GM12891 (cell line): ENCODE measurements at regions not wholly inside any gene's neighbourhood (a gene's known extent, or its start where the extent isn't known, plus 50 kb on each side); places are given as distances from the start of the nearest gene placed in this dataset.

ENCODE experiments used
- DNase-seq: peaks from one replicate; pipeline ENCODE4 v3.0.0; 2011; ENCODE audit warnings: low spot score; ENCODE audit not compliant: insufficient read length
- FAIRE-seq: peaks from 2 replicates; lab custom pipeline; 2011; peaks lifted over from hg19 to GRCh38; lab: Jason Lieb, UNC
- PAX5 ChIP-seq: IDR thresholded peaks from 2 replicates; pipeline ENCODE4 v1.6.1; 2011; ENCODE audit warnings: low read length, moderate library complexity, mild to moderate bottlenecking; ENCODE audit not compliant: insufficient read depth, severe bottlenecking
- POLR2A ChIP-seq: IDR thresholded peaks from 2 replicates; pipeline ENCODE4 v1.6.1; 2011; ENCODE audit warnings: low read depth, low read length, control low read depth
- POLR2AphosphoS5 ChIP-seq: IDR thresholded peaks from 2 replicates; pipeline ENCODE4 v1.6.1; 2011; ENCODE audit warnings: low read depth, low read length, control low read depth
- POU2F2 ChIP-seq: IDR thresholded peaks from 2 replicates; pipeline ENCODE4 v1.6.1; 2011; ENCODE audit warnings: low read depth, mild to moderate bottlenecking, control low read depth, low read length, moderate library complexity
- SPI1 ChIP-seq: IDR thresholded peaks from 2 replicates; pipeline ENCODE4 v1.6.1; 2011; ENCODE audit warnings: low read depth, low read length, control low read depth
- TAF1 ChIP-seq: IDR thresholded peaks from 2 replicates; pipeline ENCODE4 v1.6.1; 2011; ENCODE audit warnings: low read depth, low read length, control low read depth

GRCh38 chr12:13571035-13571434 lies 374.5 kb downstream of the EMP1 start:
- TF ChIP-seq POLR2A (no peak), SPI1 (no peak), PAX5 (no peak), POU2F2 (no peak), TAF1 (no peak), POLR2AphosphoS5 (no peak)
- no peak for FAIRE-seq
- no peak for DNase-seq

GRCh38 chr12:13570005-13570694 lies 373.6 kb downstream of the EMP1 start:
- DNase-seq (no peak), FAIRE-seq (no peak)
- TF ChIP-seq TAF1 (no peak), SPI1 (no peak), POLR2A (no peak), POLR2AphosphoS5 (no peak), PAX5 (no peak), POU2F2 (no peak)

DNA sequence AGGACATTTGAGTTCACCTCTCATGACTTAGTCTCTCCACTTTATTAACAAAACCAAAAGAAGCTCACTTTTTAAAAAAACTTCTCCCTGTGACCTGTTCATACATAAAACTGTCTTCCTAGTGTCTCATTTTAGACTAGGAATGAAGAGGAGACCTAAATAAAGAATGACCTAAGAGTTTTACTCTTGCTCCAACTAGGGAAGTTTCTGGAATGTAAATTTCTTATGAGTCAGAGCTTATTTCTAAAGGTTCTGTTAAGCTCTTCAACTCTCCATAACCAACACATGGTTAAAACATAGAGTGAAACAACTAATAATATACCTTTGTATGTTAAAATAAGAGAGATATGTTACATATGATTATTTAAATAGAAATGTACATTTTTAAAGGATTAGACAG lies 369.8 kb downstream of the EMP1 start:
- DNase-seq = no peak
- no peak for FAIRE-seq

DNA sequence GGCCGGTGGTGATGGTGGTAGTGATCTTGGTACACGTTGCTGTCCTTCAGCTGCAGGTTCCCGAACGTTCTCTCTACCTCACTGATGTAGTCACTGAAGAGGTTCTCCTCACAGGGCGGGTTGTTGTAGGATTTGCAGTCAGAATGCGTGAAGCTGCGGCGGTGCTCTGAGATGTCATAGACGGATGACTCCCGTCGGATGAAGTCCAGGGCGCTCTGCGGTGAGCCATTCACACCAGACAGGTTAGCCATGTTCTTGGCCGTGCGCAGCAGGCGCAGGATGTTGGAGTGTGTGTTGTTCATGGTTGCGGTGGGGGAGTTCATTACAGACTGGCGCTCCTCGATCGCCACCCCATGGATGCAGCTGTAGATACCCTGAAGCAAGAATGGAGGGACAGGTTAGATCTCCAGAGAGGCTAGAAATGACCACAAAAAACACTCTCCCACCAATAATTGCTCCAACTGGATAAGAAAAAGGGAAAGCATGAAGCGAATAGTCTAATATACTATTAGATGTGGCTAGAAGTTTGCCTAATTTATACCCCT lies 367.8 kb downstream of the EMP1 start:
- DNase-seq (no peak), FAIRE-seq (no peak)
- TF ChIP-seq POLR2AphosphoS5 (no peak), POLR2A (no peak), TAF1 (no peak), PAX5 (no peak), SPI1 (no peak), POU2F2 (no peak)

More for the DNA sequence above, 369.8 kb downstream of the EMP1 start:
- TF ChIP-seq POU2F2 = no peak
- no peak for TF ChIP-seq POLR2A
- TF ChIP-seq POLR2AphosphoS5 = no peak
- no peak for TF ChIP-seq SPI1
- no peak for TF ChIP-seq TAF1

- DNase-seq = no peak
- no peak for FAIRE-seq
- TF ChIP-seq POLR2AphosphoS5 (no peak), POLR2A (no peak), TAF1 (no peak), PAX5 (no peak)
These were observed 367.2 kb downstream of the EMP1 start for GRCh38 chr12:13563743-13564125.

DNA sequence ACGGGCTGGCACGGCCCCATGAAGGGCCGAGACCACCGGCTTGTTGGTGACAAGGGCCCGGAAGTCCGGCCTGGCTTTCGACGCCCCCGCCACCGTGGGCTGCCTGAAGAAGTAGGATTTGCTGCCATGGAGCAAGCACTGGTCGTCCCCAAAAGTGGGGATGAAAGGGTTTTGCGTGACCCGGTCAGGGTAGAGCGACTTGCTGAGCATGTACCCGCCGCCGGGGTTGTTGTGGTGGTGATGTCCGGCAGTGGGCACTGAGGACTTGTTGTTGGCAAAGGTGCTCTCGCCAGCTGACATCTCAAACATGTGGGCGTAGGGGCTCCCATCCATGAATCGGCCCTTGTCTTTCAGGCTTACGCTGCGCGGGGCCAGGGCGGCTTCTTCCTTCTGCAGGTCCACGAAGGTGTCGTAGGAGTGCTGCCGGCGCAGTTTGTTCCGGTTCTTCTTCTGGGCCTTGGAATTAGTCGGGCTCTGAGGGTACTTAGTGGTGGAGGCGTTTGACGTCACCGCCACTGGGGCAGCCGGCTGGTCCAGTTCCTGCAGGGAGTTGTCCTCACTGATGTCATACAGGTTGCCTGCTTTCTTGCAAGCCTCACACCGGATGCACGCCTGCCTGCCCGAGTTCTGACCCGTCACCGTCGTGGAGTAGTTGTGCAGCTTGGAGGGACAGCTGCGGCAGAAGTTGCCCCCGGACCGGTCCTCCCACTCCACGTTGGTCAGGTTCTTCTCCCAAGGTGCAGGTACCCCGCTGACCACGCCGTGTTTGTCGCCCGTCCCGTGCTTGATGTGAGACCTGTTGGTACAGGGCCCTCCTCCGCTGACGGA lies 366.6 kb downstream of the EMP1 start:
- TF ChIP-seq TAF1 = no peak
- TF ChIP-seq POU2F2 = no peak
- TF ChIP-seq PAX5 = no peak
- TF ChIP-seq POLR2A = no peak
- TF ChIP-seq SPI1 = no peak
- no peak for TF ChIP-seq POLR2AphosphoS5
- DNase-seq (no peak), FAIRE-seq (no peak)

- DNase-seq (no peak), FAIRE-seq (no peak)
- no peak for TF ChIP-seq POU2F2
- no peak for TF ChIP-seq POLR2AphosphoS5
- TF ChIP-seq PAX5 = no peak
These were observed 365.4 kb downstream of the EMP1 start for GRCh38 chr12:13561923-13562322.

DNA sequence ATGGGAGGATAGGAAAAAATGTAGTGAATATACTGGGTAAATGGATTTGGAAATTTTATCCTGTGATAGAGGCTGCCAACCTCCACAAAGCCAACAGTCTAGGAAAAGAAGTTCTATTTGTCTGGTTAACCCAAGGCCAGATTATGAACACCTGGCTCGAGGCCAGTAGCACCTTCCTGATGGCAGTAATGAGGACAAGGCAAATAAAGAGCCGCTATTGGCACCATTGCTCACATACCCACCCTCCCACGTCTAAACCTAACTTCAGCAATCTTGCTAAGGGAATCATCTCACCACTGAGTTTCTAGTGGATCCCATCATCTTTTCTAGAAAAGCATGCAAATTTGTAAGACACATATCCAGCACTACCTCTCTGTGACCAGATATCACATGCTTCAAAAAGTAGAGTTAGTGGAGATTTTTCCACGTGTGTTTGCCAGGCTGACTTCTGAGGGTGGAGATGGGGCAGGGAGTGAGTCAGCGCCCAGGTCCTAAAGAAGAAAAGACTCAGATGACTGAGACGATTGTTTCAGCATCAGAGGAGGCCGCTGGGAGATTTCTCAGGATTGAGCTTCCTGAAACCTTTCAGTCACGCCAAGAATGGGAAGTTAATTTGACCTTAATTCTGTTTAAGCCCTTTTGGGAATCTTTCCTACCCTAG lies 362.9 kb downstream of the EMP1 start:
- DNase-seq = no peak
- FAIRE-seq = no peak
- TF ChIP-seq POLR2A = no peak
- TF ChIP-seq SPI1 = no peak

DNA sequence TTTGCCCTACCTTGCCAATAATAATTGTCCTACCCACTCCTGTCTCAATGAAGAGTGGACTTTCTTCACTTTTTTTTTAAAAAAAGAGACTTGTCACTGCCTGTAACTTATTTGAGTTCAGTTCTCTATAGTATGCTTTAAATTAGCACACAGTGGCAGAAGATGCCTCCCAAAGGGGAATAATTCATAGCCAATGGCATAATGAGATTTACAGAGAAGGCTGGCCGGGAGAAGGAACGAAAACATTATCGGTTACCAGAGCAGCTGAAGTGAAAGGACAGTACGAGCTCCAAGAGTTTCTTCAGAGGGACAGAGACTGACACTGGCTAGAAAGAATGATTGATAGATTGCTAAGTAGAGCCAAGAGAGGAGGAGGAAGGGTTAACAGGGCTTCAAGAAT lies 356.3 kb downstream of the EMP1 start:
- TF ChIP-seq PAX5 (no peak), POLR2AphosphoS5 (no peak)
- DNase-seq = no peak
- FAIRE-seq = no peak

DNA sequence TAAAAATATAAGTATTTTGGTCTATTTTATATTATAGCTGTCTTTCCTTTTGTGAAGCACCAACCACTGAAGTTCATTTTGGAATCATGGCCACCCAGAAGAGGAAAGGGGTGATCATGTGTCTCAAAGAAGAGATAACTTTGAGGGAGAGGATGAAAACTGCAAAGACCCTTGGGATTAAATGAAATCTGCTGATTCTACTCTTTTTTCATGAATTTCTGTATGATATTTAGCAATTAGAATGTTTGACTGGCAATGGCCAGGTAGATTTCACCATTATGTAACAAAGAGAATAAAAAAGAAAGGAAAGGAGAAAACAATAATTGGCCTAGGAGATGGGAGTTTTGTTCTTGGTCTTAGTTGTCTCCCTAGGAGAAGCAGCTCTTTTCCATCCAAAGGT lies 350.8 kb downstream of the EMP1 start:
- FAIRE-seq = no peak
- TF ChIP-seq SPI1 (no peak), TAF1 (no peak), POU2F2 (no peak)
- no peak for DNase-seq
